ENCODE measurements at regions not wholly inside any gene's neighbourhood (a gene's known extent, or its start where the extent isn't known, plus 50 kb on each side); places are given as distances from the start of the nearest gene placed in this dataset.

GRCh38 chrX:17226736-17227135 lies 148.3 kb upstream of the NHS start:
- Histone ChIP-seq H3K4me3 (ENCODE audit: low read depth in 2 of 2, low read length in 2 of 2) (no peak overlapping the region), H3K4me1 (ENCODE audit: control insufficient read depth, insufficient read depth, low read length) (no peaks in the 10 kb centered on the region), H3K27ac (ENCODE audit: low read length) (no peak overlapping the region), H3K27me3 (ENCODE audit: control insufficient read depth, insufficient read depth, low read length) (no peaks in the 10 kb centered on the region), H3K9me3 (ENCODE audit: control insufficient read depth, insufficient read depth, low read depth, low read length) (no peaks in the 10 kb centered on the region), H3K36me3 (ENCODE audit: control insufficient read depth, insufficient read depth, low read length) (no peaks in the 10 kb centered on the region)
- ChIA-PET CTCF (no interaction called here), POLR2A (no interaction called here)
- no TSS peak for BruUV-seq (replicated peaks)
- TF ChIP-seq POLR2AphosphoS5 (IDR thresholded peaks at IDR 0.05; ENCODE audit: low read depth, low read length) = no peak
- no peak for TF ChIP-seq SIN3A (IDR thresholded peaks at IDR 0.05; ENCODE audit: borderline replicate concordance, insufficient read depth, low read depth, low read length)
- no peak for TF ChIP-seq TCF7L2 (IDR thresholded peaks at IDR 0.05; ENCODE audit: low read depth, low read length)
- no peak for TF ChIP-seq REST (IDR thresholded peaks at IDR 0.05; ENCODE audit: insufficient read depth in 1 of 2, low read depth in 2 of 2, low read length in 1 of 2)
- TF ChIP-seq CTCF (IDR thresholded peaks at IDR 0.05) = no peak
- in situ Hi-C loops (cut with HindIII; ENCODE audit: low pct_unique_long_range_greater_than_20kb, low sequenced_read_pairs) = no loop called here
- intact Hi-C loops (cut with micrococcal nuclease; ENCODE audit: unreplicated experiment) = no loop called here
- no peak for ATAC-seq
- no peak for DNase-seq (ENCODE audit: low read depth, low spot score)

DNA sequence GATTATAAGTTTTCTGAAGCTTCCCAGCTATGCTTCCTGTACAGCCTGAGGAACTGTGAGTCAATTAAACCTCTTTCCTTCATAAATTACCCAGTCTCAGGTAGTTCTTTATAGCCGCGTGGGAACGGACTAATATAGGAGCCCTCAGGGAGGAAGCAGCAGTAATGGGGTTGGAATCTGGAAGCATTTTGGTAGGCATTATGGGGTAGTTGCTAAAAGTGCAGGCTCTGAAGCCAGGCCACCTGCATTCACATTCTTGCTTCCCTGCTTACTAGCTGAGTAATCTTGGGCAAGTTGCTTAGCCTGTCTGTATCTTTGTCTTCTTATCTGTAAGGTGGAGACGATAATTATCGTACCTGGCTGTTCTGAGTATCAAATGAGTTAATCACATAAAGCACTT lies 137.9 kb upstream of the NHS start:
- Histone ChIP-seq H3K9me3 (ENCODE audit: control insufficient read depth, insufficient read depth, low read depth, low read length) (no peaks in the 10 kb centered on the region), H3K4me1 (ENCODE audit: control insufficient read depth, insufficient read depth, low read length) (no peaks in the 10 kb centered on the region), H3K27me3 (ENCODE audit: control insufficient read depth, insufficient read depth, low read length) (no peaks in the 10 kb centered on the region), H3K27ac (ENCODE audit: low read length) (no peak overlapping the region), H3K36me3 (ENCODE audit: control insufficient read depth, insufficient read depth, low read length) (no peaks in the 10 kb centered on the region), H3K4me3 (ENCODE audit: low read depth in 2 of 2, low read length in 2 of 2) (no peak overlapping the region)
- CTCF ChIA-PET = no interaction called here
- ATAC-seq (no peak), DNase-seq (ENCODE audit: low read depth, low spot score) (no peak)
- no peak for TF ChIP-seq SIN3A (IDR thresholded peaks at IDR 0.05; ENCODE audit: borderline replicate concordance, insufficient read depth, low read depth, low read length)
- no peak for TF ChIP-seq CTCF (IDR thresholded peaks at IDR 0.05)
- no peak for TF ChIP-seq REST (IDR thresholded peaks at IDR 0.05; ENCODE audit: insufficient read depth in 1 of 2, low read depth in 2 of 2, low read length in 1 of 2)
- TF ChIP-seq POLR2AphosphoS5 (IDR thresholded peaks at IDR 0.05; ENCODE audit: low read depth, low read length) = no peak
- no peak for TF ChIP-seq TCF7L2 (IDR thresholded peaks at IDR 0.05; ENCODE audit: low read depth, low read length)
- intact Hi-C loops (cut with micrococcal nuclease; ENCODE audit: unreplicated experiment) (no loop called here), in situ Hi-C loops (cut with HindIII; ENCODE audit: low pct_unique_long_range_greater_than_20kb, low sequenced_read_pairs) (no loop called here)
- POLR2A ChIA-PET = no interaction called here
- no TSS peak for BruUV-seq (replicated peaks)
